ENCODE measurements at regions not wholly inside any gene's neighbourhood (a gene's known extent, or its start where the extent isn't known, plus 50 kb on each side); places are given as distances from the start of the nearest gene placed in this dataset.

DNA sequence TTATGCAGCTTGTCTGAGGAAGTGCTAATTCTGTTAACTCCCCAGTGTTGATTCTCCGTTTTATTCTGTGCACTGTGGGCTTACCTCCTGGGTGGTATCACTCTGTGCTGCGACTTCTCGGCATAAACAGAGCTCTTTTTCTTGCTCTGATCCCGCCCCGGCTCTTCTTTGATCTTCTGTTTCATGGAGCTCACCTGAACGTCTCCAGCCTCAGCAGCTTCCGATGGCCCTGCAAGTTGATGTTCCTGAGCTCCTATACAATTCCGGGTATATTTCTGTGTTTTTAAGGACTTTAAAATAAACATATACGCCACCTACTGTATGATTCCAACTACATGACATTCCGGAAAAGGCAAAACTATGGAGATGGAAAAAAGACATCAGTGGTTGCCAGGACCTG, 110.8 kb downstream of the TENT4A start:
- TF ChIP-seq YY1 (IDR thresholded peaks at IDR 0.05; ENCODE audit: insufficient read depth, insufficient read length) (no peak), SUZ12 (IDR thresholded peaks at IDR 0.05; ENCODE audit: extremely low read depth, insufficient read depth, insufficient read length) (no peak), ZNF274 (IDR thresholded peaks at IDR 0.05; ENCODE audit: low read depth, low read length) (no peak)
